Astrocyte (in vitro differentiated cells and primary cell): ENCODE measurements at regions not wholly inside any gene's neighbourhood (a gene's known extent, or its start where the extent isn't known, plus 50 kb on each side); places are given as distances from the start of the nearest gene placed in this dataset.

Experiments used
- DNase-seq: peaks from one replicate; pipeline ENCODE4 v3.0.0-alpha.2; 2010; ENCODE audit warnings: low read depth
- FAIRE-seq: peaks from 2 replicates; lab custom pipeline; 2011; peaks lifted over from hg19 to GRCh38; lab: Jason Lieb, UNC
- H2AFZ ChIP-seq: 2 replicates; pipeline ENCODE4 v1.6.0; 2012; ENCODE audit warnings: low read depth, low read length, inconsistent platforms
- H3K27ac ChIP-seq: 2 replicates; pipeline ENCODE4 v1.5.1; 2011; ENCODE audit warnings: low read depth, low read length, inconsistent platforms
- H3K27me3 ChIP-seq: 2 replicates; pipeline ENCODE4 v1.6.0; 2011; ENCODE audit warnings: low read length, inconsistent platforms; ENCODE audit not compliant: insufficient read depth
- H3K36me3 ChIP-seq: 2 replicates; pipeline ENCODE4 v1.5.1; 2011; ENCODE audit warnings: low read length, inconsistent platforms; ENCODE audit not compliant: insufficient read depth
- H3K4me1 ChIP-seq: 2 replicates; pipeline ENCODE4 v1.5.1; 2011; ENCODE audit warnings: low read length, inconsistent platforms; ENCODE audit not compliant: insufficient read depth
- H3K4me2 ChIP-seq: 2 replicates; pipeline ENCODE4 v1.6.0; 2012; ENCODE audit warnings: low read length, inconsistent platforms
- H3K4me3 ChIP-seq: 2 replicates; pipeline ENCODE4 v1.5.1; 2011; ENCODE audit warnings: low read depth, mild to moderate bottlenecking, low read length, inconsistent platforms; ENCODE audit not compliant: insufficient read depth
- H3K79me2 ChIP-seq: 2 replicates; pipeline ENCODE4 v1.6.0; 2012; ENCODE audit warnings: mild to moderate bottlenecking, low read length, inconsistent platforms; ENCODE audit not compliant: insufficient read depth
- H3K9ac ChIP-seq: 2 replicates; pipeline ENCODE4 v1.6.0; 2012; ENCODE audit warnings: mild to moderate bottlenecking, low read length, inconsistent platforms
- H3K9me3 ChIP-seq: 2 replicates; pipeline ENCODE4 v1.5.1; 2012; ENCODE audit warnings: low read depth, mild to moderate bottlenecking, low read length, inconsistent platforms; ENCODE audit not compliant: insufficient read depth
- H4K20me1 ChIP-seq: 2 replicates; pipeline ENCODE4 v1.6.0; 2012; ENCODE audit warnings: low read length, inconsistent platforms; ENCODE audit not compliant: insufficient read depth
- H3K27ac Mint-ChIP-seq: one replicate; pipeline ENCODE4 v1.8.0; 2021; ENCODE audit warnings: mild to moderate bottlenecking, mixed read lengths; ENCODE audit not compliant: unreplicated experiment
- H3K27me3 Mint-ChIP-seq: one replicate; pipeline ENCODE4 v1.8.0; 2021; ENCODE audit warnings: low read depth, mixed read lengths; ENCODE audit not compliant: unreplicated experiment
- H3K36me3 Mint-ChIP-seq: one replicate; pipeline ENCODE4 v1.8.0; 2021; ENCODE audit warnings: low read depth, mixed read lengths; ENCODE audit not compliant: unreplicated experiment
- H3K4me1 Mint-ChIP-seq: one replicate; pipeline ENCODE4 v1.8.0; 2021; ENCODE audit warnings: low read depth, mixed read lengths; ENCODE audit not compliant: unreplicated experiment
- H3K4me3 Mint-ChIP-seq: one replicate; pipeline ENCODE4 v1.8.0; 2021; ENCODE audit warnings: mild to moderate bottlenecking, moderate library complexity, mixed read lengths; ENCODE audit not compliant: unreplicated experiment
- H3K9me3 Mint-ChIP-seq: one replicate; pipeline ENCODE4 v1.8.0; 2021; ENCODE audit warnings: mild to moderate bottlenecking, mixed read lengths; ENCODE audit not compliant: unreplicated experiment
- EZH2 ChIP-seq: IDR thresholded peaks from 2 replicates; pipeline ENCODE4 v1.6.1; 2012; ENCODE audit warnings: mild to moderate bottlenecking, low read length, inconsistent platforms; ENCODE audit not compliant: insufficient read depth
- TF ChIP-seq, protein P1 (sequence below): IDR thresholded peaks from 2 replicates; pipeline ENCODE4 v1.5.1; 2011; ENCODE audit warnings: low read depth, mild to moderate bottlenecking, inconsistent platforms, low read length, moderate library complexity; ENCODE audit not compliant: insufficient read depth

DNA sequence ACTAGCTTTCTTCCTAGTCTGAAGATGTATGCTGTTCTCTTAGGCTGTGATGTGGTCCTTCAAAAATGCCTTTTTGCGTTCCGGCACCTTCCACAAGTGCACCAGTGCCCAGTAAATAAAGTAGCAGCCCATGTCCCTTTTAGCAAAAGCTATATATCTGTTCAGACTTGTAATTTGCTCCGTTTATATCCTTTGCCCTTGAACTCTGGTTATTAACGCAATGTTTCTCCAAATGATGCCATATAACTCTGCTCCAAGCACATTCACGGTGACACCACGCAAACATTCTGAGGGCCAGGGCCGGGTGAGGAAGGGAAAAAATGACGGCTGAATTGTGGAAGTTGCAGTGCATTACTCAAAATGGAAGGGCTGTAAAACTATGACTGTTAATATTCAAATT, 1001.1 kb upstream of the NR2F2 start:
- Histone ChIP-seq H3K36me3 (no peaks in the 10 kb centered on the region), H3K9ac (no peak overlapping the region), H2AFZ (no peak overlapping the region), H3K79me2 (no peaks in the 10 kb centered on the region), H3K4me3 (no peak overlapping the region), H3K4me2 (no peak overlapping the region), H3K4me1 (peaks cover 9% of the 10 kb centered on the region), H3K27me3 (no peaks in the 10 kb centered on the region), H3K27ac (no peak overlapping the region), H4K20me1 (no peaks in the 10 kb centered on the region), H3K9me3 (no peaks in the 10 kb centered on the region)
- DNase-seq (no peak), FAIRE-seq (no peak)
- H3K9me3 Mint-ChIP-seq: no peaks in the 10 kb centered on the region
- peaks cover 9% of the 10 kb centered on the region for H3K27me3 Mint-ChIP-seq
- no peaks in the 10 kb centered on the region for H3K36me3 Mint-ChIP-seq
- H3K4me1 Mint-ChIP-seq: peaks cover 8% of the 10 kb centered on the region
- H3K4me3 Mint-ChIP-seq: no peak overlapping the region
- TF ChIP-seq, protein P1, sequence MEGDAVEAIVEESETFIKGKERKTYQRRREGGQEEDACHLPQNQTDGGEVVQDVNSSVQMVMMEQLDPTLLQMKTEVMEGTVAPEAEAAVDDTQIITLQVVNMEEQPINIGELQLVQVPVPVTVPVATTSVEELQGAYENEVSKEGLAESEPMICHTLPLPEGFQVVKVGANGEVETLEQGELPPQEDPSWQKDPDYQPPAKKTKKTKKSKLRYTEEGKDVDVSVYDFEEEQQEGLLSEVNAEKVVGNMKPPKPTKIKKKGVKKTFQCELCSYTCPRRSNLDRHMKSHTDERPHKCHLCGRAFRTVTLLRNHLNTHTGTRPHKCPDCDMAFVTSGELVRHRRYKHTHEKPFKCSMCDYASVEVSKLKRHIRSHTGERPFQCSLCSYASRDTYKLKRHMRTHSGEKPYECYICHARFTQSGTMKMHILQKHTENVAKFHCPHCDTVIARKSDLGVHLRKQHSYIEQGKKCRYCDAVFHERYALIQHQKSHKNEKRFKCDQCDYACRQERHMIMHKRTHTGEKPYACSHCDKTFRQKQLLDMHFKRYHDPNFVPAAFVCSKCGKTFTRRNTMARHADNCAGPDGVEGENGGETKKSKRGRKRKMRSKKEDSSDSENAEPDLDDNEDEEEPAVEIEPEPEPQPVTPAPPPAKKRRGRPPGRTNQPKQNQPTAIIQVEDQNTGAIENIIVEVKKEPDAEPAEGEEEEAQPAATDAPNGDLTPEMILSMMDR: no peak
- TF ChIP-seq EZH2: no peak
- no peak overlapping the region for H3K27ac Mint-ChIP-seq

DNA sequence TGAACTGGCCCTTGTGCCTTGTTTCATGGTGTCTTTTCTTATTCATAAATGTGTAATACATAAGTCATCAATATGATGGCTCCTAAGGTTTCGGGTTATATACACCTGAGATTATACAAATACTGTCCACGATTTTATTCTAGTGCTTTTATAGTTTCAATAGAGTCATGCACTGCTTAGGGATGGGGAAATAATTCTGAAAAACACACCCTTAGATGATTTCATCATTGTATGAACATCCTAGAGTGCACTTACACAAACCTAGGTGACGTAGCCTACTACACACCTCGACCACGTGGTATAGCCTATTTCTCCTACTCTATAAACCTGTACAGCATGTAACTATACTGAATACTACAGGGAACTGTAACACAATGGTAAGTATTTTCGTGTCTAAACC, 988.8 kb upstream of the NR2F2 start:
- Histone ChIP-seq H3K4me3 (no peak overlapping the region), H3K4me2 (no peak overlapping the region), H3K27ac (no peak overlapping the region), H3K9ac (no peak overlapping the region), H3K27me3 (no peaks in the 10 kb centered on the region), H3K4me1 (no peaks in the 10 kb centered on the region), H2AFZ (no peak overlapping the region), H3K9me3 (no peaks in the 10 kb centered on the region), H4K20me1 (no peaks in the 10 kb centered on the region), H3K36me3 (no peaks in the 10 kb centered on the region), H3K79me2 (no peaks in the 10 kb centered on the region)
- FAIRE-seq (no peak), DNase-seq (no peak)
- Mint-ChIP-seq H3K9me3 (no peaks in the 10 kb centered on the region), H3K27me3 (no peaks in the 10 kb centered on the region), H3K4me1 (no peaks in the 10 kb centered on the region), H3K27ac (no peak overlapping the region), H3K36me3 (no peaks in the 10 kb centered on the region), H3K4me3 (no peak overlapping the region)
- TF ChIP-seq EZH2: no peak
- TF ChIP-seq, protein P1: no peak

DNA sequence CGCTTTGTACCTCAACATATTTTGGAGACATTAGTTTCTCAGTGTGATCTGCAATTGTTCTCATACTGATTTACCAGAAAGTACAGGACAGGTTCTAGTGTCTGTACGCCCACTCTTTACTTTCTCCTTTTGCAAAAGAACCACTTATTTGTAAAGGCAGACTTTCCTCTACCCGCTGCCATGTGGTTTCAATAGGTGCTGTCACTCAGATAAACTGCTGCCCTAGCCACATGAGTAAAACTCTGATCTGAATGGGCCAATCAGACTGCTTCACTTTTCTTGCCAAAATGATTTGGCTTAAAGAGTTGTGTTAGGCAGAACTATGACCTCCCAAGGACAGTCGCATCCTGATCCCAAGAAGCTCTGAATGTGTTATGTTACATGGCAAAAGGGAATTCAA, 984.6 kb upstream of the NR2F2 start:
- no peak overlapping the region for H3K4me3 ChIP-seq
- H3K27ac Mint-ChIP-seq: no peak overlapping the region

More for the DNA sequence above, 984.6 kb upstream of the NR2F2 start:
- Histone ChIP-seq H3K4me2 (no peak overlapping the region), H3K9me3 (no peaks in the 10 kb centered on the region), H3K27me3 (no peaks in the 10 kb centered on the region), H3K27ac (no peak overlapping the region), H2AFZ (no peak overlapping the region), H3K79me2 (no peaks in the 10 kb centered on the region), H4K20me1 (no peaks in the 10 kb centered on the region), H3K4me1 (no peaks in the 10 kb centered on the region), H3K36me3 (no peaks in the 10 kb centered on the region), H3K9ac (no peak overlapping the region)
- TF ChIP-seq, protein P1: no peak
- TF ChIP-seq EZH2: no peak
- Mint-ChIP-seq H3K9me3 (no peaks in the 10 kb centered on the region), H3K4me3 (no peak overlapping the region), H3K36me3 (no peaks in the 10 kb centered on the region), H3K4me1 (no peaks in the 10 kb centered on the region), H3K27me3 (no peaks in the 10 kb centered on the region)
- FAIRE-seq (no peak), DNase-seq (no peak)
